B cell (primary cell): ENCODE measurements at regions not wholly inside any gene's neighbourhood (a gene's known extent, or its start where the extent isn't known, plus 50 kb on each side); places are given as distances from the start of the nearest gene placed in this dataset.

ENCODE experiments used
- ATAC-seq: fragments of 200-7000 bp; cut with Tn5 transposase; one replicate; pipeline ENCODE4 v1.10.0; 2021; ENCODE audit warnings: low read depth, mild to moderate bottlenecking, moderate number of reproducible peaks, moderate library complexity
- CTCF ChIA-PET: fragments of 350-600 bp; sonication (Branson Sonifier 250); formaldehyde crosslinking; loops from one replicate; lab custom pipeline; 2021; ENCODE audit warnings: antibody characterized with exemption, inconsistent platforms; lab: Charles Lee
- POLR2A ChIA-PET: fragments of 350-600 bp; sonication (Branson Sonifier 250); formaldehyde crosslinking; loops from one replicate; lab custom pipeline; 2021; ENCODE audit warnings: antibody characterized with exemption; lab: Charles Lee
- DNase-seq: peaks from one replicate; pipeline ENCODE4 v3.0.0; 2013
- H2AFZ ChIP-seq: 2 replicates; pipeline ENCODE4 v1.6.1; 2012; ENCODE audit warnings: mild to moderate bottlenecking, low read depth, low read length; ENCODE audit not compliant: insufficient read depth, poor library complexity, severe bottlenecking
- H3K27ac ChIP-seq, 2 donors: 1 replicate in 1 of 2; 2 replicates in 1 of 2; pipeline ENCODE4 v1.5.1; 2012 to 2013; ENCODE audit warnings: low read length in 2 of 2, mild to moderate bottlenecking in 2 of 2, moderate library complexity in 1 of 2
- H3K27me3 ChIP-seq, 4 experiments: fragments of 200-600 bp in 1 of 4; sonication (generic) in 1 of 4; replicated peaks in 1 of 4; 1 replicate in 2 of 4; 2 replicates in 2 of 4; pipeline versions ENCODE4 v1.6.1 to v1.7.0; 2013 to 2016; ENCODE audit warnings: low read length in 3 of 4, mild to moderate bottlenecking in 2 of 4, mixed read lengths in 1 of 4, moderate library complexity in 1 of 4; ENCODE audit not compliant: insufficient read depth in 4 of 4, control insufficient read depth in 3 of 4; ENCODE audit errors: control extremely low read depth in 1 of 4
- H3K36me3 ChIP-seq, 2 experiments: replicated peaks in 1 of 2; 1 replicate in 1 of 2; 2 replicates in 1 of 2; pipeline versions ENCODE4 v1.6.1 to v1.7.1; 2013; ENCODE audit warnings: low read length in 1 of 2; ENCODE audit not compliant: insufficient read depth in 2 of 2, control insufficient read depth in 1 of 2; ENCODE audit errors: control extremely low read depth in 1 of 2, extremely low read depth in 1 of 2
- H3K4me1 ChIP-seq, 2 donors: fragments of 200-600 bp in 1 of 2; sonication (generic) in 1 of 2; 1 replicate in 1 of 2; 2 replicates in 1 of 2; pipeline versions ENCODE4 v1.5.1 to v1.6.1; 2013 to 2017; ENCODE audit warnings: low read length in 2 of 2; ENCODE audit not compliant: control insufficient read depth in 2 of 2, insufficient read depth in 2 of 2
- H3K4me2 ChIP-seq: replicated peaks from 2 replicates; pipeline ENCODE3; 2012; ENCODE audit warnings: mild to moderate bottlenecking, low read depth, low read length; ENCODE audit not compliant: poor library complexity, severe bottlenecking
- H3K4me3 ChIP-seq, 5 experiments: fragments of 200-600 bp in 1 of 5; sonication (generic) in 1 of 5; 1 replicate in 3 of 5; 2 replicates in 2 of 5; pipeline versions ENCODE4 v1.5.1 to v1.7.0; 2011 to 2016; ENCODE audit warnings: low read length in 4 of 5, mild to moderate bottlenecking in 4 of 5, low read depth in 2 of 5, control low read depth in 1 of 5, moderate library complexity in 1 of 5; ENCODE audit not compliant: insufficient read depth in 1 of 5; ENCODE audit errors: control extremely low read depth in 1 of 5, extremely low read depth in 1 of 5
- H3K79me2 ChIP-seq: fragments of 200-600 bp; sonication (generic); one replicate; pipeline ENCODE4 v1.6.0; 2016; ENCODE audit warnings: low read length; ENCODE audit not compliant: control insufficient read depth, insufficient read depth
- H3K9ac ChIP-seq: fragments of 200-600 bp; sonication (generic); 2 replicates; pipeline ENCODE4 v1.6.1; 2017; ENCODE audit warnings: mild to moderate bottlenecking, low read length, moderate library complexity
- H3K9me3 ChIP-seq, 3 donors: one replicate each; pipeline versions ENCODE4 v1.6.1 to v1.7.1; 2013; ENCODE audit warnings: low read length in 2 of 3; ENCODE audit not compliant: control insufficient read depth in 2 of 3, insufficient read depth in 1 of 3; ENCODE audit errors: control extremely low read depth in 1 of 3
- H4K20me1 ChIP-seq: 2 replicates; pipeline ENCODE4 v1.6.0; 2012; ENCODE audit warnings: mild to moderate bottlenecking, low read length; ENCODE audit not compliant: insufficient read depth, control insufficient read depth, poor library complexity, severe bottlenecking
- H3K27ac Mint-ChIP-seq: one replicate; pipeline ENCODE4 v1.8.0; 2021; ENCODE audit warnings: mixed read lengths
- H3K27me3 Mint-ChIP-seq: one replicate; pipeline ENCODE4 v1.8.0; 2021; ENCODE audit warnings: mixed read lengths
- H3K4me1 Mint-ChIP-seq: one replicate; pipeline ENCODE4 v1.8.0; 2021; ENCODE audit warnings: mixed read lengths
- H3K4me3 Mint-ChIP-seq: one replicate; pipeline ENCODE4 v1.8.0; 2021; ENCODE audit warnings: mixed read lengths
- H3K9me3 Mint-ChIP-seq: one replicate; pipeline ENCODE4 v1.8.0; 2022; ENCODE audit warnings: mixed read lengths; ENCODE audit not compliant: insufficient read depth
- CTCF ChIP-seq: fragments of 200-600 bp; IDR thresholded peaks from one replicate; pipeline ENCODE4 v1.8.0; 2022; ENCODE audit warnings: antibody characterized with exemption, mild to moderate bottlenecking
- EZH2 ChIP-seq: IDR thresholded peaks from 2 replicates; pipeline ENCODE4 v1.6.1; 2012; ENCODE audit warnings: borderline replicate concordance, low read depth, mild to moderate bottlenecking, moderate library complexity, low read length; ENCODE audit not compliant: insufficient read depth, poor library complexity, severe bottlenecking
- WGBS: methylation state at CpG from one replicate; pipeline ENCODE4 v1.1.5; 2013; ENCODE audit warnings: missing lambda C conversion rate; ENCODE audit not compliant: insufficient coverage; 5-methylcytosine and 5-hydroxymethylcytosine counted together
- intact Hi-C: fragments of 100-400 bp; cut with micrococcal nuclease; formaldehyde crosslinking; loops from one replicate; pipeline ENCODE4 v1.10.0; 2022

- no peaks in the 10 kb centered on the region for H3K9me3 Mint-ChIP-seq
- H3K4me1 Mint-ChIP-seq, result no peaks in the 10 kb centered on the region
- WGBS, result no CpG with 5 or more reads among the region's 2 CpGs
- intact Hi-C loops, result no loop called here
- Histone ChIP-seq H3K79me2 (no peaks in the 10 kb centered on the region), H4K20me1 (no peaks in the 10 kb centered on the region), H3K27ac (no peak overlapping the region), H3K9ac (no peak overlapping the region), H3K4me3 (no peak overlapping the region), H2AFZ (no peak overlapping the region), H3K4me2 (no peak overlapping the region), H3K9me3 (no peaks in the 10 kb centered on the region), H3K36me3 (no peaks in the 10 kb centered on the region), H3K4me1 (no peaks in the 10 kb centered on the region), H3K27me3 (no peaks in the 10 kb centered on the region)
- ATAC-seq (no peak), DNase-seq (no peak)
- TF ChIP-seq CTCF (no peak), EZH2 (no peak)
- CTCF ChIA-PET, result no interaction called here
- H3K27me3 Mint-ChIP-seq, result peaks cover 8% of the 10 kb centered on the region
- POLR2A ChIA-PET, result no interaction called here
- no peak overlapping the region for H3K27ac Mint-ChIP-seq
- H3K4me3 Mint-ChIP-seq, result no peak overlapping the region
Measured at GRCh38 chr5:74131250-74131649, 505.3 kb downstream of the ARHGEF28 start.

- no peak overlapping the region for H3K4me3 Mint-ChIP-seq
- intact Hi-C loops, result no loop called here
Measured at GRCh38 chr5:74130155-74130897, 504.3 kb downstream of the ARHGEF28 start.

More at GRCh38 chr5:74130155-74130897, 504.3 kb downstream of the ARHGEF28 start:
- H3K9me3 ChIP-seq, result no peaks in the 10 kb centered on the region
- H3K36me3 ChIP-seq, result no peaks in the 10 kb centered on the region
- DNase-seq (no peak), ATAC-seq (no peak)
- no peaks in the 10 kb centered on the region for H3K4me1 Mint-ChIP-seq
- ChIA-PET POLR2A (no interaction called here), CTCF (no interaction called here)
- no peak overlapping the region for H2AFZ ChIP-seq
- no peaks in the 10 kb centered on the region for H3K9me3 Mint-ChIP-seq
- TF ChIP-seq CTCF (no peak), EZH2 (no peak)
- H3K9ac ChIP-seq, result no peak overlapping the region
- no peak overlapping the region for H3K27ac ChIP-seq
- no peaks in the 10 kb centered on the region for H3K79me2 ChIP-seq
- no peak overlapping the region for H3K4me2 ChIP-seq
- H4K20me1 ChIP-seq, result no peaks in the 10 kb centered on the region
- H3K4me1 ChIP-seq, result no peaks in the 10 kb centered on the region
- 92% methylated on average over 12 of the region's 15 CpGs for WGBS
- H3K27me3 ChIP-seq, result no peaks in the 10 kb centered on the region
- peaks cover 8% of the 10 kb centered on the region for H3K27me3 Mint-ChIP-seq
- H3K4me3 ChIP-seq, result no peak overlapping the region
- no peak overlapping the region for H3K27ac Mint-ChIP-seq
